RCC 7860 (cell line): ENCODE measurements at regions not wholly inside any gene's neighbourhood (a gene's known extent, or its start where the extent isn't known, plus 50 kb on each side); places are given as distances from the start of the nearest gene placed in this dataset.

Source experiments
- DNase-seq: peaks from one replicate; pipeline ENCODE4 v3.0.0-alpha.2; 2015; ENCODE audit warnings: low spot score
- FAIRE-seq: peaks from 2 replicates; lab custom pipeline; 2012; peaks lifted over from hg19 to GRCh38; lab: Jason Lieb, UNC

DNA sequence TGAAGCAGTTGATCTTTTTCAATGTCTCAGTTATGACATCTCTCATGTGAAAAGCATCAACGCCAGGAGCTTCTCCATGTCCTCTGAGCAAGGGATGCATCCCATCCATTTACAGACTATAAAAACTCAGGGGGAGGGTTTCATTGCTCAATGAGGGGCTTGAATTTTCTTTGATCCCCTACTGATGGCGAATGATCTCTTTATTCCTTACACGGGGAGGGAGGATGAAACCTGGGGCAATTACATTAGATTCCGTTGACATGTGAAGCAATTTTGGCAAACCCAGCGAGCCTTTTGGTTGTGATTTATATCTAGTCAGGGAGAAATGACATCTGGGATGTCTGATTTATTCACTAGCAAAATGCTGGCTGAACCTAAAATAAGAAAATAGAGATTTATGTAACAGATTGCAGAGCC, 268.9 kb downstream of the HIVEP2 start:
- no peak for DNase-seq
- no peak for FAIRE-seq

DNA sequence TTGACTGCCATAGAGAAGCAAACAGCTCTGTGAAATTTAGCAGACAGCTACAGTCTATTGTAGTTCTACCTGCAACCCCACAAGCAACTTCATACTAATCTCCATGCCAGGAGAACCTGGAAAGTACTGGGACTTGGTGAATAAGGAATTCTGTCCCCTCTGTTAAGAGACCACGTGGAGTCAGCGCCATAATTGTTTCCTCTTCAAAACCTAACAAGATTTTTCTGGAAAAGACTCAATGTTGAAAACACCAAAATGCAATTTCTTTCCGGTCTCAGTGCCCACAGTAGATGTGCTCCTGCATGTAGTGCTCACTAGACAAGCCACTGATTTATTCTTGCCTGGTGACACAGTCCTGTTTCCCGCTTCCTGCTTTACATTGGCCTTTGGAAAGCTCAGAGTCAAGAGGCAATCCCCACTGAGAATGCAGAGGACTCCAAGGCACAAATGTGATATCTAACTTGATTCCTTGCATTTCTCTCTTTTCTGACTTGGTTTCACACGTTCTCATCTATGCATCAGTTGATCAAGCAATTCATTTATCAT, 268.3 kb downstream of the HIVEP2 start:
- DNase-seq (no peak), FAIRE-seq (no peak)

DNA sequence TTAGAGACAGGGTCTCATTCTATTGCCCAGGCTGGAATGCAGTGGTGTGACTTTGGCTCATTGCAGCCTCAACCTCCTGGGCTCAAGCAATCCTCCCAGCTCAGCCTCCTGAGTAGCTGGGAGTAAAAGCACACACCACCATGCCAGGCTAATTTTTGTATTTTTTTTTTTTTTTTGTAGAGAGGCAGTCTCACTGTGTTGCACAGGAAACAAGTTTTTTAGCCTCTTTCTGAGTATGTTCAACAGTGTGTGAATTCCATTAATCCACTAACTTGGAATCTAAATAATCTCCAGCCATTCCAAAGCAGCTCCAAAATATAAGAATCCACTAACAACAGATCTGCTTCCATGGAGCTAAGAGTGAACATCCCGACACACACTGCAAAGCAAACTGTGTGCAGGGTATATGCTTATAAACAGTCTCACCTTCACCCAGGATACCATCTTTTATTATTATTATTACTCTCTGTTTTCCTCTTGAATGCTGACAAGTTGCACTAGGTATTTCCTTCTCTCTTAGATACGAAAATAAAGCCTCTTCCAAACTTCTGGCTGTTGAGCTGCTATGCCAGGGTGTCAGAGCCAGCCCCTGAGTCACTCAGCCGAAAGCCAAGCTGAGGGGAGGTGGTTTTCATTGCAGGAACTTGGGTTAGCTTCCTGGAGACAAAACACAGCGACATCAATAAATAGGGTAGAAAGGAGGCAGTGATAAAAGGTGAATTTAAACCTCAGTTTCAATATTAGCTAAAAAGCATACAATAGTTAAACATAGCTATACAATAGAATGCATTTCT, 264.9 kb downstream of the HIVEP2 start:
- DNase-seq, result no peak
- no peak for FAIRE-seq

DNA sequence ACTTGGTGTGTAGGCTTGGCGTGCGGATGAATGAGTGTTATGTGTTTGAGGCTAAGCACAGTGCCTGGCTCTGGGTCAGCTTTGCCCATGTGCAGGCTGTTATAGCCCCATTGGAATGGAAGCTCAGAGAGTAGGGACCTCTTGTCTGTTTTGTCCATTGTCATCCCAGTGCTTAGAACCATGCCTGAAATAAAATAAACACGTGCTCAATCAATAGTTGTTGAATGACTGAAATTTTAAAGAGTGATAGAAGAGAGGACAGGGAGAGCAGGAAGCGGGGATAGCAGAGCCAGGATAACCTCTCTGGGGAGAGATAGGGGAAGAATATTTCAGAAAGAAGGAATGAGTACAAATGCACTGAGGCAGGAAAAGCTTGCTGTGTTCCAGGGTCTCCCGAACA, 263.9 kb downstream of the HIVEP2 start:
- DNase-seq, result no peak
- FAIRE-seq, result no peak

DNA sequence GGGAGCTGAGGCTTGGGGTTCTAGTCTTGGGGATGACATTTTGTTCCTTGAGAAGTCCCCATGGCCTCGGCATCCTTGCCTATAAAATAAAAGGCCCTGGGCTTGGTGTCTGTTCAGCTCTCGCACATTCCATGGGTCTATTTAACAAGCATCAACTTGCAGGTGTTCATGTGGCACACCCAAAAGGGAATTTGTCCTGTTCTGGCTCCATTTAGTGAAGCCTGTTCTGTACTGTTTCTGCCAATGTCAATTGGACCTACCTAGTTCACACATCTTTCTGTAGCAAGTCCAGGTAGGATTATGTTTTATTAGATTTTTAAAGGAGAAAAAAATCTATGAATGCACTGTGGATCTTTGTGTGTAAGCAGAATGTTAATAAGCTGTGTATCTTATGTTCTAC, 262.0 kb downstream of the HIVEP2 start:
- no peak for DNase-seq
- no peak for FAIRE-seq

DNA sequence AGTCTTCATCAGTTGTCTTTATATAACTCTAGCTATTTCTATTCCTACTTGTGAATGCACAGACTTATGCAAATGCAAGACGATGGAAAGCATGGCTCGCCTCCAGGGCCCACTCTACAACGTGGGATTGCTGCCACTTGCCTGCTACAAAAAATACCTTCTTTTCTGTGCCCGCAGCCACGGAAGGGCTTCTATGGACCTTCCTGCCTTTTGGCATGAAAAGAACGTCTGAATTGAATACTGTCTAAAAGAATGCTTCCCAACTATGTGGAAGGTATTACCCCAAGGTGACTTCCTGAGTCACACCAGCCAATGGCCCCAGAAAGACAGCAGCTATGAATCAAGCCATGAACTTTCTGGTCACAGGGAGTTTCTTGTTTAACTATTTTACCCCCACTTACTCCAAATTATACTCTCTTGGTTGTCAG, 261.2 kb downstream of the HIVEP2 start:
- DNase-seq, result peak; percentile 11
- FAIRE-seq, result no peak

DNA sequence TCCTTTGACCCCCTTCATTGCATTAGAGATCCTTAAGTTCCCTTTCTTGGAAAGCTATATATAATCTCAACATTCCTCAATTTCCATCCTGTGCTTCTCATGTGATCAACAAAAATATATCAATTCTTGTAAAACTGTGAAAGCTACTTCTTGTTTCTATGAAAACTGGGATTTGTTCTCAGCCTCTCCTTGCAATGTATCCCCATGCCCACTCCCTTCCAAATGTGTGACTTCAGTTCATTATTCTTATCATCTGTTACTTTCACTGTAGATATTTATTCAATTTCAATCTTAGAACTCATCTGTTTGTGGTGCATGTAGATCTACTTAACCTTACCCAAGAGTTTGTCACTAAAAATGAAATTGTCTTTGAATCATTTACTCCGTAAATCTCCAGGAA, 260.6 kb downstream of the HIVEP2 start:
- FAIRE-seq (no peak), DNase-seq (no peak)

DNA sequence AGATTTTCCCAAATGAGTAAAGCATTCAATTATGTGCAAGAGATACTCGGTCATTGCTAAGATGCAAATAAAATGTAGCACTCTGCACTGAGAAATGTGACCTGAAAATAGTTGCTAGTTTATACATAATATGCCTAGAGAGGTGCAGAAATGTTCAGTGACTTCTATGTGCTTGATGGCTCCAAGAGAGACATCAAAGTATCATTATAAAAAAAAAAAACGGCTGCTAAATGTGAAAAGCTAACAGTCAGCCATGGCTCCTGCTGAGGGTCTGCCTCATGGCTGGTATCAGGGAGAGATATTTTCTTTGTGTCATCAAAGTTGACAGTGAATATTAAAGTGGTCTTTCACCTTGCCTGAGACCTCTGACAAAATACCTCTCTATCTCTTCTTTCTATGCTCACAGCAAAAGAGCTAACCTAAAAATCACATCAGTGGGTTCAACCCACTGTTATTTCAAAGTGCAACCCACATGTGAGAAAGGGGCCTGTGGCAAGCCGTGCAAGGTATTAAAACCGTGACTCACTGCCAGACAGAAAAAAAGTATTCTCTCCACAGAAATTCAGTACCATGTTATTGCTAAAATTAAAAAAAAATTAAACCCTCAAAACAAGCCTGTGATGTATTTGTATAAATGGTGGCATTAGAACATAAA, 259.0 kb downstream of the HIVEP2 start:
- no peak for DNase-seq
- FAIRE-seq, result no peak

DNA sequence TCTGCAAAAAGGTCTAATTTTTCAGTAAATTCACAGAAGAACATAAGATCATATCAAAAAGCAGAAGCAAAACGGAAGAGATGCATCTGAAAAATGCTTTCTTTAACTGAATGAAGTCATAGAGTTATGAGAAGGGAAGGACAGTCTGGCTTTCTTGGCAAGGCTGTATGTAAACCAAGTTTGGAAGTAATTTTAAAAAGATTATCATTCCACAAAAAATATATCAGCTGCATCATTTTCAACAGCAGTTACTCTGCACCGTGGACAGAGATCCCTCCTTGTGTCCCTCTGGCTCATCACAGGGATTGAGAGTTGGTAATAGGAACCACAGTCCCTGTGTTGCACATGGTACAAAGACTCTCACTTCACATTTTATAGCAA, 258.5 kb downstream of the HIVEP2 start:
- DNase-seq (no peak), FAIRE-seq (no peak)

DNA sequence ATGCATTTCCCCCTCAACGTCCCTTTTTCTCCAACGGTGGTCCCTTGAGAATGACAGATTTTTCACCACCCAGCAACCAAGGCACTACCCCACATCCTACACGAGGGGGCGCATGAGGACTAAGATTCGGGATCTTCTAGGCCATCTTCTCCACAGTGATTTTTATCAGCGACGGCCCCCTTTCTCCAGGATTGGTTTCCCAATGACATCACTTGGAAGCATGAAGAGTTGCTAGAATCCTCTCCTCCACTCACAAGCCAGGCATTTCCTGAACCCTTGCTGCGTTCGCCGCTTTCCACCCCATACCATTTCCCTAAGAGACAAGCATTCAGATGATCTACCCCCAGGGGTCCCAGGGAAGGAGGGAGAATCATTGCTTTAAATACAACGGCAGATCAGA, 252.0 kb downstream of the HIVEP2 start:
- DNase-seq, result peak; percentile 73
- no peak for FAIRE-seq

DNA sequence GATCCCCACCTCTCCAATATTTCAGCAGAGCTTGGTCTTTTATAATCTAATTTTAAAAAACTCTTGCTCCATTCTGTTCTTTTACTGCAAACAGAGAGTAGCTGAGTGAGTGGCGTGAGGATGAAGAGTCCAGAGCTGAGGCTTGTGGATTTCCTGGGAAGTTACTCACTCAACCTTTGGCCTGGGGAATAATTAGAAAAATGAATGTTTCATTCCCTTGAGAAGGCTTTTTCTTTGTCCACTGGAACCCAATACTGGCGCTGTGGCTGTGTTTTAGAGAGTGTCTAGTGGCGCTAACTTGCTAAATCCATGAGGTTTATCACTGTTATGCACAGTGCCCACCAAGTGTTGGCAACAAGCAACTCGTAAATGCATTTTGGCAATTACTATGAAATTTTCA, 251.5 kb downstream of the HIVEP2 start:
- no peak for FAIRE-seq
- DNase-seq, result peak; percentile 48

DNA sequence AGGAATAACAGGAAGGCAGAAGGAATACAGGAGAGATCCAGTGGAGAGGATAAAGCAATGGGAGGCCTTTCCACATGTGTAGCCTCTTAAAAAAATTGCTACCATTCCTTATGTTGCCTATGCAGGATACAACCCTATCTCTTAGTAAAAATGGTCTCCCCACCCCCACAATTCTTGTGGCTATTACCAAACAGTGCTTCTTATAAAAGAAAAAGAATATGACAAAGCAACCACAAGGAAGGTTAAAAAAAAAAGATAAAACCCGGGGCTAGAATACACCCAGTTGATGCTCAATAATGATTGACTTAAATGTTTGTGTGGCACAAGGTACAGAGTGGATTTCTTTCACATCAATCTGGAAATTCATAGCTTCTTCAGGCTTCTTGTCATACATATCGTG, 250.9 kb downstream of the HIVEP2 start:
- FAIRE-seq, result no peak
- DNase-seq, result peak; percentile 5

DNA sequence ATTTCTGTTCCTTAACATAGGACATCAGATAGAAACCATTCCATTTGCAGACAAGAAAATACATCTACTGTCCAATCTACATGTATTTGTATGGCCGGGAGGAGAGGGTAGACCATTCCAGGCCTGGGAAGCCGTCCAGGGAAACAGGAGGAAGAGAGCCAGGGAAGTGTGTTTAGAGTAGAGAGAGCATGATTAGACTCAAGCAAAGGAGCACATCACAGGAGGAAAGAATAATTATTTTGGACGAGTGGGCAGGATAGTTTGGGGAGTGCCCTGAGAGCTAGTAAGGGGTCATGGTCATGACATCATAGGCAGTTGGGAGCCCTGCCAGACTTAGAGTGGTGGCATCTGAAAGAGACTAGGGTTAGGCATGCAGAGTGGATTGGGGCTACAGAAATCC, 250.0 kb downstream of the HIVEP2 start:
- FAIRE-seq (no peak), DNase-seq (no peak)

DNA sequence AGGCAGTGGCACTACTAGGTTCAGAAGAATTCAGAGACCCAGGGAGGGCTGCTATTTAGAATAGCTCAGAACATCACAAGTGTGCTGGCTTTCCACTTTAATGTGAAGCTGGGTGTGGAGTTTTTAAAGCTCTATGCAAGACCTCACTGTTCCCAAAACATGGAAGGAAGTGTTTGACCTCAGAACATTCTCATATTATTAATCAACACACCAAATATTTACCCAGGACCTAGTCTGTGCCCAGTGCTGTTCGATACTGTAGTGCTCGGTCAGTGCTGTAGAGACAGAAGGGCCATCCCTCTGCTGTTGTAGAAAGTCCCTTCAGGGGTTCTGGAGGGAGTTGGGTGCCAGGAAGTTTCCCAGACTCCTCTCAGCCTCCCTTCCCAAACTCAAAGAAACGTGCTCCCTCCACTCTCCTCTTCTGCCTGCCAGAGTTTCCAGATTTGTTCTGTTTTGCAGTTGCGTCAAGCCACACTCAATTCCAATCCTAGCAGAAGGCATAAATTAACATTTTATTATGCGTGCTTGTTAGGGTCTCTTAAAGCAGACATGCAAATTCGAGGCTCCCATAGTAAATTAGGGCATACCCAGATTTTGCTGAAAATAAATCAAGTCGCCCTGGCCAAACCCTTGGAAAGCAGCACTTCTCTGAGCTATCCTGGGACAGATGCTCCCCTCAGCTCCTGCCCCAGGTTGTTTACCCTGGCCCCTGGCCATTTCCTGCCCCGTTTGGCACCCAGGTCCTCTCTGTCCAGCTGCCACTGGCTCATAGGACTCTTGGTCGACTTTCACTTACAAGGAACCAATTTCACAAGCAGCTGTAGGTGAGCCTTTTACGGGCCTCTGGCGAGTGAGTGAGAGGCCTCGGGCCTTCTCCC, 248.6 kb downstream of the HIVEP2 start:
- no peak for FAIRE-seq

DNA sequence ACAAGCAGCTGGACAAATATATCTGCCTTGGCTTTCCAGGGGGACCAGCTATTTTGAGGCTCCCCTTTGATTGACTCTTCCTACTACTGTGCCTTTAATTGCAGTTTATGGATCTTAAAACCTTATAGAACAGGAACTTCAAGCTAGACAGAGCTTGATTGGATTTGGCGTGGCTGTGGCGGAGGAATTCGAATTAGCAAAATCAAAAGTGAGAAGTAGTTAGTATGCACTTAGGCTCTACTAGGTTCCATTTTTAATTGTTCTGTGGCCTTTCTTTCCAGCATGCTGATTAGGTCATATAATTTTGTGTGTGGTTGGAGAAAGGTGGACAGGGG, 248.0 kb downstream of the HIVEP2 start:
- FAIRE-seq (no peak), DNase-seq (no peak)

More for the DNA sequence above, 248.6 kb downstream of the HIVEP2 start:
- DNase-seq, result no peak

DNA sequence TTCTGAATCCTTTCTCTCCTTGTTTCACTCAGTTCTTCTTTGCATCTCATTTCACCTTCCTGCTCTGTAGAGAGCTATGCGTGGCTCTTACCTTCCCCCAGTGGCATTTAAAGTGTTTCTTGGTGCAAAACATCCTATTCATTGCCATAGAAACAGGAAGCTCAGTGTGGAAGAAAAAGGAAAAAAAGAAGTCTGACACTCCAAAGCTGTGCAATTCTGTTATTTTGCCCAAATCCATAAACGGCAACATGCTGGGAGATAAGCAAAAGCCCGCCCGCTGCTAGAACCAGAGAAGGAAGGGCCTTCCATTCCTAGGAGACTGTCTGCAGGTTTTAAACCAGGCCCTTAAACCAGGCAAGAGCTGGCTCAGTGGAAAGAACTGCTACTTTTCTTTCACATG, 247.1 kb downstream of the HIVEP2 start:
- no peak for FAIRE-seq

DNA sequence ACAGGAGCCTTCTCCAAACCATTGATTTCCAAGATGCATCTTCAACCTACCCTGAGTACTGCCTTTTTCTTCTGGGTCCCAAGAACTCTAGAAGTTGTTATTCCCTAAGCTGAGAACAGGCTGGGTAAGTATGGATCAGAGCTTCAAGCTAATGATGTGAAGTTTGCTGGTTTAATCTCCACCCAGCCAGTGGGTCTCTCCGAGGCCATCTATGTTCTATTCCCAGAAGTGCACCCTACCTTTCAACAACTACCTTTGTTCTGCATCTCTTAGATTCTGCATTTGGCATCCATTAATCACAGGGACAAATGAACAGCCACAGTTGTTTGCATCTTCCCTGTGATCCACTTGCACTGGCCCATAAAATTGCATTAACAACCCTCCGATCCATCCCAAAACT, 246.2 kb downstream of the HIVEP2 start:
- DNase-seq (no peak), FAIRE-seq (no peak)

More for the DNA sequence above, 247.1 kb downstream of the HIVEP2 start:
- DNase-seq, result no peak

DNA sequence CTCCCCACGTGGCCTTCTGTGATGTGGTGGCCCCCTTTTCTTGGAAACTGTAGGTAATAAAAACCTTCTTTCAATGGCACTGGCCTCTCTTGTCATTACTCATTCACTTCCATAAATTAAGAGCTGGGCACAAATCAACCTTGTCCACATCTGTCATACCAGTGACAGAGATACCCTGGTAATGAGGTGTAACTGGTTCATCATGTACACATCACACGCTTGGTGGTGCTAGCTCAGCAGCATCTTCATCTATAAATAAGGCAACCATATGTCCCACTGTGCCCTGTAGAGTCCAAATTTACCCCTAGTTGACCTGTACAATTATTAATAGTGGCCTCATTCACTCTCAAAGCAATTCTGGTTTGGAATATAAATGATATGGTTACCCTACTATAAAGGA, 245.6 kb downstream of the HIVEP2 start:
- DNase-seq, result no peak
- FAIRE-seq, result no peak

DNA sequence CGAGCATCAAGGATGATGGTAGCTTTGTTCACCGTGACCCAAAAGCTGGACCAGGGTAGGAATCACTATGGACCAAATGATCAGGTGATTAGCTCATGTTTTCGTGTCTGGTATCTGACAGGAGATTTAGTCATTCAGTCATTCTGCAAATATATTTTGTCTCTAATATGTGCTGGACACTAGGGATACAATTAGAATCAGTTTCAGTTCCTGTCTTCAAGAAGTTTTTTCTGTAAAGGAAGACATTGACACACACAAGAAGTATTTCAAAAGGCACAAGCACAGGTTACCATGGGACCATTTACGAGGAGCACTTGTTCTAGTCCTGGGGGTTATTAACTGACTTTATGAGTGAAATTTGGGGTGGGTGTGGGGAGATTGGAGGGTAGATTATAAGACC, 244.9 kb downstream of the HIVEP2 start:
- no peak for DNase-seq
- FAIRE-seq, result no peak

DNA sequence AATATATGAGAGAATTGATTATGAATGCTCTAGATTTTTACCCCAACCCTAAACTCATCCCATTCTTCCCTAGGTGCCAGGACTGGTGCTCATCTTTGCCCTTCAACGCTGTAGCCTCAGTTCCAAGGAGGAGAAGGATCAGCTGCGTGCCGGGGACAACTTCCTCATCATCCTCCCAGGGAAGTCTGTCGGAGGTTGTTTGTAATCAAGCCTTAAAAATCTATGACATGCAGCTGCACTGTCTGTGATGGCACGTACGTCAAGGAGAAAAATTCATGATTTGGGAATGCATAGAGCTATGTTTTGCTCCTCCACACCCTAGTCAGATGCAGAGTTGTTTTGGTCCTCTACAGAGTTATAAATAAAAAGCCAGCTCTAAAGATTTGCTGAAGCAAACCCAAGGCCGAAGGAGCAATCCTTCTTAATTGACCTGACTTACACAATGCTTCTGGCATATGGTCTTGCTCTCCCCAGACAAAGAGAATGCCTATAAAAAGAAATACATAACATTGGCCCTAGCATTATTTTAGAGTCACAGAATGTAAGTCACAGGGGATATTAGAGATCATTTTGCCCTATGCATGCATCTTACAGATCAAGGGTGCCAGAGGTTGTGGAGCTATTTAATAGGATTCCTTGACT, 244.2 kb downstream of the HIVEP2 start:
- FAIRE-seq, result no peak
- DNase-seq, result no peak
